Upper lobe of left lung (tissue), 4 donors: ENCODE measurements at regions not wholly inside any gene's neighbourhood (a gene's known extent, or its start where the extent isn't known, plus 50 kb on each side); places are given as distances from the start of the nearest gene placed in this dataset.

ENCODE experiments used
- POLR2A ChIP-seq, 4 donors: fragments of 450-650 bp; IDR thresholded peaks; one replicate each; pipeline ENCODE4 v1.5.1; 2016 to 2017; ENCODE audit warnings: antibody characterized with exemption in 4 of 4, mild to moderate bottlenecking in 2 of 4
- POLR2AphosphoS5 ChIP-seq, 2 donors: sonication (generic); formaldehyde crosslinking; IDR thresholded peaks; one replicate each; pipeline ENCODE4 v1.5.1; 2017; ENCODE audit warnings: antibody characterized with exemption in 2 of 2
- TF ChIP-seq, protein P1 (sequence below), 6 experiments: fragments of 450-650 bp in 4 of 6; fragments of 200-600 bp in 2 of 6; sonication (generic) in 2 of 6; IDR thresholded peaks; one replicate each; pipeline ENCODE4 v1.5.1; 2016 to 2019; ENCODE audit warnings: antibody characterized with exemption in 6 of 6

DNA sequence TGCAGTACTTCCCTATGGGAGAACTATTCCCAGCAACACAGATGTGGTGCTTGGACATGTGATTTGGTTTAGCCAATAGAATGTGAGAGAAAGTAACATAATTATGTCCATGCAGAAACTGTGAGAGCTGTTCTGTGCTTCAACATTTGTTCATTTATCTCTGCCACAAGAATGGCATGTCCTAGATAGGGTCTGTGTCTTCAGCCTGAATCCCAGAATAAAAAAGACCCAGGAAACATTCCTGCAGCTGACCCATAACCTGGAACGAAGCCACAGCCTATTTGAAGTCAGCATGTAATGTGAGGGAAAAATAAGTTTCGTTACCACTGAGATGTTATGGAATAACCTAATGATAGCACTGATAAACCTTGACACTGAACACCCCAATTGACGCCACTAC is 552.0 kb upstream of the USP24 start:
- TF ChIP-seq, protein P1, sequence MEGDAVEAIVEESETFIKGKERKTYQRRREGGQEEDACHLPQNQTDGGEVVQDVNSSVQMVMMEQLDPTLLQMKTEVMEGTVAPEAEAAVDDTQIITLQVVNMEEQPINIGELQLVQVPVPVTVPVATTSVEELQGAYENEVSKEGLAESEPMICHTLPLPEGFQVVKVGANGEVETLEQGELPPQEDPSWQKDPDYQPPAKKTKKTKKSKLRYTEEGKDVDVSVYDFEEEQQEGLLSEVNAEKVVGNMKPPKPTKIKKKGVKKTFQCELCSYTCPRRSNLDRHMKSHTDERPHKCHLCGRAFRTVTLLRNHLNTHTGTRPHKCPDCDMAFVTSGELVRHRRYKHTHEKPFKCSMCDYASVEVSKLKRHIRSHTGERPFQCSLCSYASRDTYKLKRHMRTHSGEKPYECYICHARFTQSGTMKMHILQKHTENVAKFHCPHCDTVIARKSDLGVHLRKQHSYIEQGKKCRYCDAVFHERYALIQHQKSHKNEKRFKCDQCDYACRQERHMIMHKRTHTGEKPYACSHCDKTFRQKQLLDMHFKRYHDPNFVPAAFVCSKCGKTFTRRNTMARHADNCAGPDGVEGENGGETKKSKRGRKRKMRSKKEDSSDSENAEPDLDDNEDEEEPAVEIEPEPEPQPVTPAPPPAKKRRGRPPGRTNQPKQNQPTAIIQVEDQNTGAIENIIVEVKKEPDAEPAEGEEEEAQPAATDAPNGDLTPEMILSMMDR (IDR thresholded peaks at IDR 0.05), result no peak
- TF ChIP-seq POLR2AphosphoS5 (IDR thresholded peaks at IDR 0.05), result no peak
- TF ChIP-seq POLR2A (IDR thresholded peaks at IDR 0.05), result no peak
